OCI-LY7 (cell line): ENCODE measurements at regions not wholly inside any gene's neighbourhood (a gene's known extent, or its start where the extent isn't known, plus 50 kb on each side); places are given as distances from the start of the nearest gene placed in this dataset.

Source experiments
- BruUV-seq: library from RNA; stranded (reverse); fragments of 400-500 nt; replicated peaks from 2 replicates; lab custom pipeline; 2021; lab: Mats Ljungman, UMichigan
- CTCF ChIA-PET: fragments of 300-600 bp; sonication (Branson Sonifier 250); formaldehyde crosslinking; loops from one replicate; lab custom pipeline; 2022; ENCODE audit warnings: antibody characterized with exemption; ENCODE audit not compliant: unreplicated experiment; lab: Charles Lee
- POLR2A ChIA-PET: fragments of 300-600 bp; sonication (Branson Sonifier 250); formaldehyde crosslinking; loops from one replicate; lab custom pipeline; 2022; ENCODE audit warnings: antibody characterized with exemption; lab: Charles Lee
- DNase-seq: peaks from one replicate; pipeline ENCODE4 v3.0.0-alpha.2; 2015; ENCODE audit warnings: low spot score
- H2AFZ ChIP-seq: fragments of 200-600 bp; sonication (generic), shearing (Covaris generic); 2 replicates; pipeline ENCODE4 v1.6.1; 2014; ENCODE audit warnings: mild to moderate bottlenecking, antibody characterized with exemption, low read length, moderate library complexity
- H3K27ac ChIP-seq: fragments of 200-600 bp; sonication (generic); 2 replicates; pipeline ENCODE4 v1.5.1; 2014; ENCODE audit warnings: mixed run types, low read depth, mild to moderate bottlenecking, moderate library complexity, low read length, inconsistent platforms; ENCODE audit not compliant: poor library complexity, severe bottlenecking
- H3K36me3 ChIP-seq: fragments of 200-600 bp; sonication (generic); 2 replicates; pipeline ENCODE4 v1.6.1; 2014; ENCODE audit warnings: mild to moderate bottlenecking, antibody characterized with exemption, low read length, moderate library complexity, mixed read lengths; ENCODE audit not compliant: insufficient read depth
- H3K4me1 ChIP-seq: fragments of 200-600 bp; sonication (generic); 2 replicates; pipeline ENCODE4 v1.5.1; 2014; ENCODE audit warnings: mild to moderate bottlenecking, low read length; ENCODE audit not compliant: insufficient read depth, poor library complexity, severe bottlenecking
- H3K4me2 ChIP-seq: fragments of 200-600 bp; sonication (generic); 2 replicates; pipeline ENCODE4 v1.6.1; 2014; ENCODE audit warnings: mild to moderate bottlenecking, low read length
- H3K4me3 ChIP-seq: fragments of 200-600 bp; sonication (generic); 2 replicates; pipeline ENCODE4 v1.5.1; 2014; ENCODE audit warnings: mild to moderate bottlenecking, low read depth, low read length; ENCODE audit not compliant: poor library complexity, severe bottlenecking
- H3K79me2 ChIP-seq: fragments of 200-600 bp; sonication (generic); 2 replicates; pipeline ENCODE4 v1.6.1; 2016; ENCODE audit warnings: low read depth, mild to moderate bottlenecking, low read length, moderate library complexity, mixed read lengths; ENCODE audit not compliant: insufficient read depth
- H3K9me2 ChIP-seq: fragments of 200-600 bp; sonication (generic); 2 replicates; pipeline ENCODE4 v1.6.1; 2016; ENCODE audit warnings: mild to moderate bottlenecking, low read length, mixed read lengths; ENCODE audit not compliant: insufficient read depth
- H3K9me3 ChIP-seq: fragments of 200-600 bp; sonication (generic); 2 replicates; pipeline ENCODE4 v1.6.1; 2014; ENCODE audit warnings: mild to moderate bottlenecking, mixed run types, low read length, mixed read lengths
- H4K20me1 ChIP-seq: fragments of 200-600 bp; sonication (generic); 2 replicates; pipeline ENCODE4 v1.6.1; 2014; ENCODE audit warnings: mild to moderate bottlenecking, antibody characterized with exemption, low read length, moderate library complexity, mixed read lengths; ENCODE audit not compliant: insufficient read depth
- EZH2phosphoT487 ChIP-seq: fragments of 200-600 bp; sonication (generic); IDR thresholded peaks from 2 replicates; pipeline ENCODE4 v1.6.1; 2018; ENCODE audit warnings: low read depth, borderline replicate concordance, mild to moderate bottlenecking, mixed run types, antibody characterized with exemption, low read length, moderate library complexity, mixed read lengths
- intact Hi-C: fragments of 100-400 bp; cut with micrococcal nuclease; formaldehyde crosslinking; loops from one replicate; pipeline ENCODE4 v1.10.0; 2022; ENCODE audit not compliant: unreplicated experiment
- TF ChIP-seq, protein P1 (sequence below): fragments of 200-600 bp; sonication (generic); conservative IDR thresholded peaks from 2 replicates; pipeline ENCODE4 v1.5.1; 2014; ENCODE audit warnings: mild to moderate bottlenecking, antibody characterized with exemption, low read length, moderate library complexity, mixed read lengths

- Histone ChIP-seq H3K27ac (no peak overlapping the region), H2AFZ (no peak overlapping the region), H3K4me3 (no peak overlapping the region), H3K79me2 (no peaks in the 10 kb centered on the region), H3K36me3 (no peaks in the 10 kb centered on the region), H3K4me2 (no peak overlapping the region), H3K4me1 (no peaks in the 10 kb centered on the region), H3K9me3 (no peaks in the 10 kb centered on the region), H3K9me2 (no peaks in the 10 kb centered on the region), H4K20me1 (no peaks in the 10 kb centered on the region)
- BruUV-seq, result no TSS peak
- POLR2A ChIA-PET, result no interaction called here
- CTCF ChIA-PET, result no interaction called here
- no peak for DNase-seq
- TF ChIP-seq, protein P1, sequence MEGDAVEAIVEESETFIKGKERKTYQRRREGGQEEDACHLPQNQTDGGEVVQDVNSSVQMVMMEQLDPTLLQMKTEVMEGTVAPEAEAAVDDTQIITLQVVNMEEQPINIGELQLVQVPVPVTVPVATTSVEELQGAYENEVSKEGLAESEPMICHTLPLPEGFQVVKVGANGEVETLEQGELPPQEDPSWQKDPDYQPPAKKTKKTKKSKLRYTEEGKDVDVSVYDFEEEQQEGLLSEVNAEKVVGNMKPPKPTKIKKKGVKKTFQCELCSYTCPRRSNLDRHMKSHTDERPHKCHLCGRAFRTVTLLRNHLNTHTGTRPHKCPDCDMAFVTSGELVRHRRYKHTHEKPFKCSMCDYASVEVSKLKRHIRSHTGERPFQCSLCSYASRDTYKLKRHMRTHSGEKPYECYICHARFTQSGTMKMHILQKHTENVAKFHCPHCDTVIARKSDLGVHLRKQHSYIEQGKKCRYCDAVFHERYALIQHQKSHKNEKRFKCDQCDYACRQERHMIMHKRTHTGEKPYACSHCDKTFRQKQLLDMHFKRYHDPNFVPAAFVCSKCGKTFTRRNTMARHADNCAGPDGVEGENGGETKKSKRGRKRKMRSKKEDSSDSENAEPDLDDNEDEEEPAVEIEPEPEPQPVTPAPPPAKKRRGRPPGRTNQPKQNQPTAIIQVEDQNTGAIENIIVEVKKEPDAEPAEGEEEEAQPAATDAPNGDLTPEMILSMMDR, result no peak
- no peak for TF ChIP-seq EZH2phosphoT487
- intact Hi-C loops, result no loop called here
These were observed 236.6 kb upstream of the KLHL29 start for GRCh38 chr2:23148342-23148741.

DNA sequence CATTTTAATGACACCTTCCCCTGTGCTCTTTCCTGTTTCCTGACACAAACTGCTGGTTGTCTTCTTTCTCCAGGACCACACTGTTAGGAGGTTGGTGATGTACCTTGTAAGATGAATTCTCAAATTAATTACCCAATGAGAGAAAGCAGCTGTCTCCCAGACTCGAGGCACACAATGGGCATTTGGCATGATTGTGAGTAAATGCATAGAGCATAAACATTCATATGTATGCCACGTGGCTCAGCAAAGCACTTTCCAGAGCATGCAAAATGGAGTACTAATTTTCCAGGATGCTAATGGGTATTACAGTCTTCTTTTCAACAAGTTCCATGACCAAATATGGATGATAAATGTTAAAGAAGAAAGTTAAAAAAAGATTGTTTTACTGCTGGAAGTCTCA is 235.2 kb upstream of the KLHL29 start:
- Histone ChIP-seq H3K36me3 (no peaks in the 10 kb centered on the region), H3K9me2 (no peaks in the 10 kb centered on the region), H3K79me2 (no peaks in the 10 kb centered on the region), H3K4me1 (no peaks in the 10 kb centered on the region), H3K9me3 (no peaks in the 10 kb centered on the region), H4K20me1 (no peaks in the 10 kb centered on the region), H2AFZ (no peak overlapping the region), H3K4me2 (no peak overlapping the region), H3K27ac (no peak overlapping the region), H3K4me3 (no peak overlapping the region)
- TF ChIP-seq, protein P1, result no peak
- no peak for TF ChIP-seq EZH2phosphoT487
- no peak for DNase-seq
- intact Hi-C loops, result no loop called here
- BruUV-seq, result no TSS peak
- CTCF ChIA-PET, result no interaction called here
- POLR2A ChIA-PET, result no interaction called here

GRCh38 chr2:23153484-23153883 is 231.5 kb upstream of the KLHL29 start:
- Histone ChIP-seq H3K4me1 (no peaks in the 10 kb centered on the region), H3K4me2 (no peak overlapping the region), H3K9me3 (no peaks in the 10 kb centered on the region), H3K36me3 (no peaks in the 10 kb centered on the region), H3K27ac (no peak overlapping the region), H3K9me2 (no peaks in the 10 kb centered on the region), H4K20me1 (no peaks in the 10 kb centered on the region), H2AFZ (no peak overlapping the region), H3K79me2 (no peaks in the 10 kb centered on the region), H3K4me3 (no peak overlapping the region)
- no peak for DNase-seq
- ChIA-PET CTCF (no interaction called here), POLR2A (no interaction called here)
- intact Hi-C loops, result no loop called here
- TF ChIP-seq EZH2phosphoT487, result no peak
- BruUV-seq, result no TSS peak
